Retinal pigment epithelial cell (primary cell): ENCODE measurements at regions not wholly inside any gene's neighbourhood (a gene's known extent, or its start where the extent isn't known, plus 50 kb on each side); places are given as distances from the start of the nearest gene placed in this dataset.

Experiments
- DNase-seq: peaks from one replicate; pipeline ENCODE4 v3.0.0-alpha.2; 2010; ENCODE audit warnings: low read depth
- H3K4me3 ChIP-seq: 2 replicates; pipeline ENCODE4 v1.5.1; 2011; ENCODE audit warnings: mild to moderate bottlenecking, low read length, control low read depth, moderate library complexity
- TF ChIP-seq, protein P1 (sequence below): conservative IDR thresholded peaks from 2 replicates; pipeline ENCODE4 v1.5.1; 2011; ENCODE audit warnings: low read depth, low read length, control low read depth, inconsistent platforms

GRCh38 chr6:163741342-163741741 is 326.8 kb downstream of the QKI start:
- TF ChIP-seq, protein P1, sequence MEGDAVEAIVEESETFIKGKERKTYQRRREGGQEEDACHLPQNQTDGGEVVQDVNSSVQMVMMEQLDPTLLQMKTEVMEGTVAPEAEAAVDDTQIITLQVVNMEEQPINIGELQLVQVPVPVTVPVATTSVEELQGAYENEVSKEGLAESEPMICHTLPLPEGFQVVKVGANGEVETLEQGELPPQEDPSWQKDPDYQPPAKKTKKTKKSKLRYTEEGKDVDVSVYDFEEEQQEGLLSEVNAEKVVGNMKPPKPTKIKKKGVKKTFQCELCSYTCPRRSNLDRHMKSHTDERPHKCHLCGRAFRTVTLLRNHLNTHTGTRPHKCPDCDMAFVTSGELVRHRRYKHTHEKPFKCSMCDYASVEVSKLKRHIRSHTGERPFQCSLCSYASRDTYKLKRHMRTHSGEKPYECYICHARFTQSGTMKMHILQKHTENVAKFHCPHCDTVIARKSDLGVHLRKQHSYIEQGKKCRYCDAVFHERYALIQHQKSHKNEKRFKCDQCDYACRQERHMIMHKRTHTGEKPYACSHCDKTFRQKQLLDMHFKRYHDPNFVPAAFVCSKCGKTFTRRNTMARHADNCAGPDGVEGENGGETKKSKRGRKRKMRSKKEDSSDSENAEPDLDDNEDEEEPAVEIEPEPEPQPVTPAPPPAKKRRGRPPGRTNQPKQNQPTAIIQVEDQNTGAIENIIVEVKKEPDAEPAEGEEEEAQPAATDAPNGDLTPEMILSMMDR, result no peak
- DNase-seq, result no peak
- no peak overlapping the region for H3K4me3 ChIP-seq

DNA sequence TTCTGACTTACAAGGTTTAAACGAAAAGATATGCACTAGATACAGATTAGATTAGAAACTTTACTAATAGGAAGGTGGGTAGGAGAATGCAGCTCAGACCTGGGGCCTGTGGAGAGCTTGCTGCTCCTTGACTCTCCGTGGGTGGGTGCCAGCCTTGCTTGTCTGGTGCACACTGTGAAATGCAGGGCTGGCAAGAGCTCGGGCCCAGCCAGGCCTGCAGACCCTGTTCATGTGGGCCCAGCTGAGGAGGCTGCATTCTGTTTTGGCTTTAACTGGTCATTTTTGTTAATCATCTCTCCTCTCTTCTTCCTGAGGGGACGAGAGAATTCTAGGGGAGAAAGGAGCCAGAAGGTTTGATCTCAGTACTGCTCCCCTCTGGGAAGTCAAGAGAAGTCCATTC is 325.4 kb downstream of the QKI start:
- TF ChIP-seq, protein P1, result no peak
- H3K4me3 ChIP-seq, result no peak overlapping the region
- DNase-seq, result no peak

DNA sequence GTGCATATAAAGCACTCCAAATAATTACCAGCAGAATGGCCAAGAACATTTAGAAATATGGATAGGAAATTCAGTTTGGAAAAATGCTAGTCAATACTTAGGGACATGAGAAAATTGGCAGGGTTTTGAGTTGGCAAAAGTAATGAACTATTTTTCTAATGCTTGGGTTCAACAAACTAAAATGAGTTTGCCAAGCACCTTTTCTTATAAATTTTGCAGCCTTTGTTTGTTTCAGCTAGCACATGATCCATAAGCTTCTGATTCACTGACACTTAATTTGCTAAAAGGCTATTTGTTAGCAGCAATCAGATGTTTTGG is 324.8 kb downstream of the QKI start:
- H3K4me3 ChIP-seq, result no peak overlapping the region
- DNase-seq, result no peak
- TF ChIP-seq, protein P1, result no peak

- no peak for DNase-seq
- H3K4me3 ChIP-seq, result no peak overlapping the region
- TF ChIP-seq, protein P1, result no peak
These were observed 324.3 kb downstream of the QKI start for GRCh38 chr6:163738725-163739407.

DNA sequence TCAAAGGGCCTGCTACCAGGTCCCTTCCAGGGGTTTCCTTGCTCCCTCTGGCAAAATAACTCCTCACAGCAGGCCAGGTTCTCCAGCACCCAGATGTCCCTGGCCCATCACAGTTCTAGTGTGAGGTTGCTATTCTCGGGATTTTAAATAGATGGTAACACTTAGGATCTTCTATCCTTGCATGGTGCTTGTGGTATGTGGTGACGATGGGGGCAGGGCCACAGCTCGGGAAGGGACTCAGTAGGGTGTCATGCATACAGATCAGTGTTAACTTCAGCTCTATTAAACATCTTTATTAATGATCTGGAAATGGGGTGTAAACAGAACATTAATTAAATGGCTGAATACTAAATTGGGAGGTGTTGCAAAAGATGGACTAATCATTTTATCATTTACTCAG is 323.8 kb downstream of the QKI start:
- no peak overlapping the region for H3K4me3 ChIP-seq
- TF ChIP-seq, protein P1, result no peak
- no peak for DNase-seq

DNA sequence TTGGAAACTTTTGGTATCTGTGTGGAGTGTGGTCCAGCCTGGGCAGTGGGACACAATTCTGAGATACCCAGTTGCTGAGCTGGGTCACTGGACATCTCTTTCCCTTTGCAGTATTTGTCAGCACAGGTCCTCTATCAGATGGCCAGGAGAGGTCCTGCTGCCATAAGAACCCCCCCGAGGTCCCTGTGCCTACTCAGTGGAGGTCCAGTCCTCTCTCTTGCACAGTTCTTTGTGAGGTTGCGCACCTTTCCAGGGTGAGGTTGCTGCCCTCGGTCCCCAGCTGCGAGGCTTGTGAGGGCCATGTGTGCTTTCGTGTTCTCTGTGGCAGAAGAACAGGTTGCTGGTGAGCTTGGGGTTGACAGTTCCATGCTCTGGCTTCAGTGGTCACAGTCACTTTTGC is 320.6 kb downstream of the QKI start:
- TF ChIP-seq, protein P1, result no peak
- no peak for DNase-seq
- no peak overlapping the region for H3K4me3 ChIP-seq

DNA sequence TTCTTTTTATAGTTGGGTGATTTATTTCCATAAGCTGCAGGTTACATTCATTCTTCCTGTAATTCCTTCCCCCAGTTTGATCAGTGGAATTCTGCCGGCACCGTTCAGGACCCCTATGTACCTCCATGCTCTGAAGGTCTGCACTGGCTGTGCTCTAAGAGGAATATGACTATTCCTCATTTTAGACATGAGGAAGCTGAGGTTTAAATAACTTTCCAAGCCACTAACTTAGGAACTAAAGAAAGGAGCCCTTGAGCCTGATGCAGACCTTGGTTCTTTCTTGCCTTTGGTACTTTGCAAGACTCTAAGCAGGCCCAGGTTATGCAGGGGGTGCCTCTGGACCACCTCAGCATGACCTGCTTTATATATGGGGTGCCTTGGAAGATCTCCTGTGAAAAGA is 318.5 kb downstream of the QKI start:
- DNase-seq, result no peak
- TF ChIP-seq, protein P1, result no peak
- no peak overlapping the region for H3K4me3 ChIP-seq
